HG03280 (cell line): ENCODE measurements at regions not wholly inside any gene's neighbourhood (a gene's known extent, or its start where the extent isn't known, plus 50 kb on each side); places are given as distances from the start of the nearest gene placed in this dataset.

Experiments
- ATAC-seq: cut with Tn5 transposase; IDR thresholded peaks from one replicate; pipeline ENCODE4 v1.9.1; 2021; ENCODE audit warnings: mild to moderate bottlenecking, moderate library complexity; ENCODE audit not compliant: unreplicated experiment

- no peak for ATAC-seq
These were observed 189.1 kb upstream of the PELI2 start for GRCh38 chr14:55929136-55929535.

- no peak for ATAC-seq
These were observed 188.0 kb upstream of the PELI2 start for GRCh38 chr14:55930016-55930784.

- no peak for ATAC-seq
These were observed 181.5 kb upstream of the PELI2 start for GRCh38 chr14:55936691-55937090.

GRCh38 chr14:55938249-55938791 is 179.9 kb upstream of the PELI2 start:
- ATAC-seq: no peak

GRCh38 chr14:55942076-55942654 is 176.0 kb upstream of the PELI2 start:
- ATAC-seq: no peak

- no peak for ATAC-seq
These were observed 175.4 kb upstream of the PELI2 start for GRCh38 chr14:55942826-55943225.

- no peak for ATAC-seq
These were observed 173.5 kb upstream of the PELI2 start for GRCh38 chr14:55944757-55945156.

GRCh38 chr14:55946231-55946630 is 172.0 kb upstream of the PELI2 start:
- no peak for ATAC-seq

- no peak for ATAC-seq
These were observed 169.8 kb upstream of the PELI2 start for GRCh38 chr14:55948399-55948798.

- no peak for ATAC-seq
These were observed 168.5 kb upstream of the PELI2 start for GRCh38 chr14:55949708-55950107.

- no peak for ATAC-seq
These were observed 168.1 kb upstream of the PELI2 start for GRCh38 chr14:55950135-55950534.

- ATAC-seq: no peak
These were observed 166.6 kb upstream of the PELI2 start for GRCh38 chr14:55951341-55952206.

- ATAC-seq: no peak
These were observed 164.1 kb upstream of the PELI2 start for GRCh38 chr14:55954108-55954507.

GRCh38 chr14:55955175-55955574 is 163.0 kb upstream of the PELI2 start:
- no peak for ATAC-seq

- ATAC-seq: no peak
These were observed 160.3 kb upstream of the PELI2 start for GRCh38 chr14:55957950-55958349.

- no peak for ATAC-seq
These were observed 154.9 kb upstream of the PELI2 start for GRCh38 chr14:55963295-55963694.

- ATAC-seq: no peak
These were observed 154.1 kb upstream of the PELI2 start for GRCh38 chr14:55964091-55964490.

- no peak for ATAC-seq
These were observed 153.4 kb upstream of the PELI2 start for GRCh38 chr14:55964821-55965220.

GRCh38 chr14:55965851-55966250 is 152.4 kb upstream of the PELI2 start:
- no peak for ATAC-seq

- ATAC-seq: no peak
These were observed 149.5 kb upstream of the PELI2 start for GRCh38 chr14:55968741-55969140.

GRCh38 chr14:55973285-55973800 is 144.9 kb upstream of the PELI2 start:
- no peak for ATAC-seq
